OCI-LY3 (cell line): ENCODE measurements at regions not wholly inside any gene's neighbourhood (a gene's known extent, or its start where the extent isn't known, plus 50 kb on each side); places are given as distances from the start of the nearest gene placed in this dataset.

Experiments
- CTCF ChIP-seq: fragments of 200-600, 300-600 bp; sonication (generic); IDR thresholded peaks from 2 replicates; pipeline ENCODE4 v1.5.1; 2014; ENCODE audit warnings: antibody characterized with exemption, low read length, low read depth
- EZH2phosphoT487 ChIP-seq: fragments of 200-600 bp; shearing (Covaris generic); IDR thresholded peaks from 2 replicates; pipeline ENCODE4 v1.6.1; 2018; ENCODE audit warnings: antibody characterized with exemption, mixed run types, low read depth

GRCh38 chr5:74526111-74526510 is 114.4 kb downstream of the ENC1 start:
- TF ChIP-seq CTCF: no peak
- TF ChIP-seq EZH2phosphoT487: no peak
